Endodermal cell (in vitro differentiated cells): ENCODE measurements at regions not wholly inside any gene's neighbourhood (a gene's known extent, or its start where the extent isn't known, plus 50 kb on each side); places are given as distances from the start of the nearest gene placed in this dataset.

Source experiments
- DNase-seq: peaks from one replicate; pipeline ENCODE4 v3.0.0-alpha.2; 2017
- H3K27ac ChIP-seq: 2 replicates; pipeline ENCODE4 v1.5.1; 2013; ENCODE audit warnings: mild to moderate bottlenecking, low read depth, low read length, moderate library complexity
- H3K27me3 ChIP-seq: 2 replicates; pipeline ENCODE4 v1.6.1; 2013; ENCODE audit warnings: mild to moderate bottlenecking, low read length, moderate library complexity; ENCODE audit not compliant: insufficient read depth, control insufficient read depth, poor library complexity, severe bottlenecking
- H3K36me3 ChIP-seq: 2 replicates; pipeline ENCODE4 v1.7.0; 2013; ENCODE audit warnings: mild to moderate bottlenecking, low read length, moderate library complexity; ENCODE audit not compliant: control insufficient read depth, insufficient read depth
- H3K4me1 ChIP-seq: one replicate; pipeline ENCODE4 v1.7.0; 2013; ENCODE audit warnings: low read length; ENCODE audit not compliant: control insufficient read depth, insufficient read depth
- H3K4me3 ChIP-seq: 2 replicates; pipeline ENCODE4 v1.5.1; 2013; ENCODE audit warnings: mild to moderate bottlenecking, low read length, moderate library complexity
- H3K9ac ChIP-seq: 2 replicates; pipeline ENCODE4 v1.6.1; 2013; ENCODE audit warnings: mild to moderate bottlenecking, low read length, moderate library complexity; ENCODE audit not compliant: poor library complexity, severe bottlenecking; ENCODE audit errors: extremely low read depth
- H3K9me3 ChIP-seq: 2 replicates; pipeline ENCODE4 v1.6.1; 2013; ENCODE audit warnings: mild to moderate bottlenecking, low read length, moderate library complexity; ENCODE audit not compliant: control insufficient read depth
- H3K27ac Mint-ChIP-seq: 2 replicates; pipeline ENCODE4 v1.8.0; 2020; ENCODE audit warnings: mixed read lengths
- H3K27me3 Mint-ChIP-seq: 2 replicates; pipeline ENCODE4 v1.8.0; 2021; ENCODE audit warnings: mild to moderate bottlenecking, mixed read lengths; ENCODE audit not compliant: insufficient read depth
- H3K36me3 Mint-ChIP-seq: 2 replicates; pipeline ENCODE4 v1.8.0; 2020; ENCODE audit warnings: low read depth, mixed read lengths
- H3K4me1 Mint-ChIP-seq: 2 replicates; pipeline ENCODE4 v1.8.0; 2020; ENCODE audit warnings: mixed read lengths
- H3K4me3 Mint-ChIP-seq: 2 replicates; pipeline ENCODE4 v1.8.0; 2020; ENCODE audit warnings: mild to moderate bottlenecking, moderate library complexity, mixed read lengths
- H3K9me3 Mint-ChIP-seq: 2 replicates; pipeline ENCODE4 v1.8.0; 2020; ENCODE audit warnings: mild to moderate bottlenecking, mixed read lengths
- WGBS, 2 experiments: methylation state at CpG; one replicate each; pipeline versions ENCODE4 v1.1.5 to v1.1.7; 2013; ENCODE audit warnings: missing lambda C conversion rate in 2 of 2, mixed read lengths in 1 of 2; ENCODE audit not compliant: insufficient coverage in 1 of 2, insufficient read length in 1 of 2; 5-methylcytosine and 5-hydroxymethylcytosine counted together
- TF ChIP-seq, protein P1 (sequence below): fragments of 200-600 bp; sonication (generic); conservative IDR thresholded peaks from 2 replicates; pipeline ENCODE4 v1.5.0; 2021; ENCODE audit warnings: antibody characterized with exemption, mild to moderate bottlenecking

DNA sequence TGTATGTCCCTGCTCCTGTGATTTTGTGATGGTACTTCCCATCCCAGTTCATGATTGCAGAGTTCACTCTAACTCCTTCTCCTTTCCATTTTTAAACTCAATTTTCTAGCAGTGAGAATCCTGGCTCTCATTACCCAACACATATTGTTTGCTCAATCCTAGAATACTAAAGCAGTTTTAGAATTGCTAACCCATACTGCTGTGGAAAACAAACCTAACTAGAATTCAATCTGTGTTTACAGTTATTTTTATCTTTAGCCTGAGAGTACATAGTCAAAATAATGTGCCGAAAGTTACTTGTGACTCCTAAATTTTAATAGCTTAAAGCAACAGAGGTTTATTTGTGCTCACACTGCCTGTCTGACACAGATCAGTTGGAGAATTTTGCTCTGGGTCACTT, 508.0 kb downstream of the AACS start:
- Mint-ChIP-seq H3K9me3 (peaks cover 5% of the 10 kb centered on the region), H3K4me3 (no peak overlapping the region), H3K4me1 (peaks cover 4% of the 10 kb centered on the region), H3K27ac (no peak overlapping the region), H3K36me3 (no peaks in the 10 kb centered on the region), H3K27me3 (no peaks in the 10 kb centered on the region)
- Histone ChIP-seq H3K27ac (no peak overlapping the region), H3K9ac (no peak overlapping the region), H3K36me3 (no peaks in the 10 kb centered on the region), H3K27me3 (no peaks in the 10 kb centered on the region), H3K4me1 (peaks cover 3% of the 10 kb centered on the region), H3K9me3 (peaks cover 7% of the 10 kb centered on the region), H3K4me3 (no peak overlapping the region)
- DNase-seq: no peak
- 100% methylated on average over 1 of the region's 1 CpG for WGBS, 2 experiments
- TF ChIP-seq, protein P1, sequence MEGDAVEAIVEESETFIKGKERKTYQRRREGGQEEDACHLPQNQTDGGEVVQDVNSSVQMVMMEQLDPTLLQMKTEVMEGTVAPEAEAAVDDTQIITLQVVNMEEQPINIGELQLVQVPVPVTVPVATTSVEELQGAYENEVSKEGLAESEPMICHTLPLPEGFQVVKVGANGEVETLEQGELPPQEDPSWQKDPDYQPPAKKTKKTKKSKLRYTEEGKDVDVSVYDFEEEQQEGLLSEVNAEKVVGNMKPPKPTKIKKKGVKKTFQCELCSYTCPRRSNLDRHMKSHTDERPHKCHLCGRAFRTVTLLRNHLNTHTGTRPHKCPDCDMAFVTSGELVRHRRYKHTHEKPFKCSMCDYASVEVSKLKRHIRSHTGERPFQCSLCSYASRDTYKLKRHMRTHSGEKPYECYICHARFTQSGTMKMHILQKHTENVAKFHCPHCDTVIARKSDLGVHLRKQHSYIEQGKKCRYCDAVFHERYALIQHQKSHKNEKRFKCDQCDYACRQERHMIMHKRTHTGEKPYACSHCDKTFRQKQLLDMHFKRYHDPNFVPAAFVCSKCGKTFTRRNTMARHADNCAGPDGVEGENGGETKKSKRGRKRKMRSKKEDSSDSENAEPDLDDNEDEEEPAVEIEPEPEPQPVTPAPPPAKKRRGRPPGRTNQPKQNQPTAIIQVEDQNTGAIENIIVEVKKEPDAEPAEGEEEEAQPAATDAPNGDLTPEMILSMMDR: no peak

DNA sequence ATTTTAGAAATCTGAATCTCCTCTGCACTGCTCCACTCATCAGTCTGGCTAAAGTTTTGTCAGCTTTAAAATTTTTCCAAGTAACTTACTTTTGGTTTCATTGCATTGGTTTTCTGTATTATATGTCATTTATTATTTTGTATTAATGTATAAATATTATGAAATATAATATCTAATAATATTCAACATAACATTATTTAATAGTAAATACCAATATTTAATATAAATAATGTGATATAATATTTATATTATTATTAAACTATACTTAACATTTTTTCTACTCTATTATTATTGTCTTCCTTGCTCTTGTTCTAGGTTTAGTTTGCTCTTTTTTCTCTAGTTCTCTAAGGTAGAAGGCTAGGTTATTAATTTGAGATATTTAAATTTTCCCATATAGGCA, 512.1 kb downstream of the AACS start:
- H3K9ac ChIP-seq: no peak overlapping the region
- no peaks in the 10 kb centered on the region for H3K4me1 ChIP-seq
- no peak overlapping the region for H3K27ac ChIP-seq
- Mint-ChIP-seq H3K4me1 (no peaks in the 10 kb centered on the region), H3K27ac (no peak overlapping the region), H3K36me3 (no peaks in the 10 kb centered on the region), H3K4me3 (no peak overlapping the region), H3K27me3 (no peaks in the 10 kb centered on the region), H3K9me3 (peaks cover 16% of the 10 kb centered on the region)
- no peaks in the 10 kb centered on the region for H3K27me3 ChIP-seq
- H3K9me3 ChIP-seq: peaks cover 14% of the 10 kb centered on the region
- DNase-seq: no peak
- TF ChIP-seq, protein P1: no peak
- H3K36me3 ChIP-seq: no peaks in the 10 kb centered on the region
- H3K4me3 ChIP-seq: no peak overlapping the region

GRCh38 chr12:125579916-125580315, 514.7 kb downstream of the AACS start:
- TF ChIP-seq, protein P1: no peak
- no peak overlapping the region for H3K4me3 ChIP-seq
- H3K9me3 ChIP-seq: peaks cover 14% of the 10 kb centered on the region
- no peak overlapping the region for H3K4me3 Mint-ChIP-seq
- H3K9ac ChIP-seq: no peak overlapping the region
- H3K27ac Mint-ChIP-seq: no peak overlapping the region
- no peaks in the 10 kb centered on the region for H3K27me3 Mint-ChIP-seq
- no peaks in the 10 kb centered on the region for H3K4me1 Mint-ChIP-seq
- H3K27ac ChIP-seq: no peak overlapping the region
- peaks cover 16% of the 10 kb centered on the region for H3K9me3 Mint-ChIP-seq
- H3K36me3 Mint-ChIP-seq: no peaks in the 10 kb centered on the region
- no peaks in the 10 kb centered on the region for H3K36me3 ChIP-seq
- H3K27me3 ChIP-seq: no peaks in the 10 kb centered on the region
- no peak for DNase-seq
- H3K4me1 ChIP-seq: no peaks in the 10 kb centered on the region
